ENCODE measurements at regions not wholly inside any gene's neighbourhood (a gene's known extent, or its start where the extent isn't known, plus 50 kb on each side); places are given as distances from the start of the nearest gene placed in this dataset.
"Not testable (repeated sequence)": the region's sequence is repeated elsewhere in the genome, so short reads cannot be mapped to it uniquely, and the experiment has no call there.

DNA sequence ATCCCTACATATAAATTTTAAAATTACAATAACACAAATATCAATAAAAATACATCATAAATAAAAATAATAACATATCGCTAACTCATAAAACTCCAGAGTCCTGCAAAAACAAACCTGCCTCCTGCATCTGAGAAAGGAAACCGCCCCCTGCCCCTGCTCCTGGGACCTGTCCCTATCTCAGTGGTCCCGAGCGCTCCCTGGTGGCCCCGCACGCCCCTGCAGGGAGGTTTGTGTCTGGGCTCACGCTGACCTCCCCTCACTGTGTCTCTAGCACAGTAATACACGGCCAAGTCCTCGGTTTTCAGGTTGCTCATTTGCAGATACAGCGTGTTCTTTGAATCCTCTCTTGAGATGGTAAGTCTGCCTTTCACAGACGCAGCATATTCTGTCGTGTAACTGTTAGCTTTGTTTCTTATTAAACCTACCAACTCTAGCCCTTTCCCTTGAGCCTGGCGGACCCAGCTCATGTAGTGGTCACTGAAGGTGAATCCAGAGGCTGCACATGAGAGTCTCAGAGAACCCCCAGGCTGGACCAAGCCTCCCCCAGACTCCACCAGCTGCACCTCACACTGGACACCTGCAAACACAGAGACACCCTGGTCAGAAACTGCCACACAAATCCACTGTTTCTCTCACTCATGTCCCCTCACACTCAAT is 554.1 kb downstream of the GOLGA6L6 start:
- Histone ChIP-seq H3K27ac (ENCODE audit: low read depth, low read length) (no peak overlapping the region), H3K4me3 (ENCODE audit: low read depth in 1 of 5, low read length in 5 of 5) (no peak overlapping the region), H3K9ac (ENCODE audit: low read length in 5 of 5) (no peak overlapping the region)

DNA sequence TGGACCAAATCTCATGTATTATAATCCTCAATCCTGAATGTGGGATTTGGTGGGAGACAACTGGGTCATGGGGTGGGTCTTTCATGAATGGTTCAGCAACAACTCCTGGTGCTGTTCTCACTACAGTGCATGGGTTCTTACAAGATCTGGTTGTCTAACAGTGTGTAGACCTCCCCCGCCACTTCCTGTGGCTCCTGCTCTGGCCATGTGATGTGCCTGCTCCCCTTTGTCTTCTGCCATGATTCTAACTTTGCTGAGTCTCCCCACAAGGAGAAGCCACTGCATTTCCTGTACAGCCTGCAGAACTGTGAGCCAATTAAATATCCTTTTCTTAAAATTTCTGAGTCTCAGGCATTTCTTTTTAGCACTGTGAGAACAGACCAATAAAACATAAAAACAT is 557.5 kb downstream of the GOLGA6L6 start:
- Histone ChIP-seq H3K27ac (ENCODE audit: low read depth, low read length) (no peak overlapping the region), H3K4me1 (ENCODE audit: control insufficient read depth in 5 of 5, insufficient read depth in 5 of 5, low read length in 5 of 5) (no peaks in the 10 kb centered on the region), H3K27me3 (ENCODE audit: control insufficient read depth in 5 of 5, insufficient read depth in 4 of 5, low read length in 5 of 5) (no peaks in the 10 kb centered on the region), H3K36me3 (ENCODE audit: control insufficient read depth in 5 of 5, insufficient read depth in 5 of 5, low read length in 5 of 5) (no peaks in the 10 kb centered on the region), H3K4me3 (ENCODE audit: low read depth in 1 of 5, low read length in 5 of 5) (no peak overlapping the region), H3K9ac (ENCODE audit: low read length in 5 of 5) (no peak overlapping the region), H3K9me3 (ENCODE audit: control insufficient read depth in 5 of 5, low read length in 5 of 5) (peaks cover 0 to 1% (median 0%) of the 10 kb centered on the region in 5 donors)

More for the DNA sequence above, 554.1 kb downstream of the GOLGA6L6 start:
- Histone ChIP-seq H3K4me1 (ENCODE audit: control insufficient read depth in 5 of 5, insufficient read depth in 5 of 5, low read length in 5 of 5) (no peaks in the 10 kb centered on the region), H3K36me3 (ENCODE audit: control insufficient read depth in 5 of 5, insufficient read depth in 5 of 5, low read length in 5 of 5) (no peaks in the 10 kb centered on the region), H3K9me3 (ENCODE audit: control insufficient read depth in 5 of 5, low read length in 5 of 5) (peaks cover 0 to 12% (median 0%) of the 10 kb centered on the region in 5 donors), H3K27me3 (ENCODE audit: control insufficient read depth in 5 of 5, insufficient read depth in 4 of 5, low read length in 5 of 5) (no peaks in the 10 kb centered on the region)

DNA sequence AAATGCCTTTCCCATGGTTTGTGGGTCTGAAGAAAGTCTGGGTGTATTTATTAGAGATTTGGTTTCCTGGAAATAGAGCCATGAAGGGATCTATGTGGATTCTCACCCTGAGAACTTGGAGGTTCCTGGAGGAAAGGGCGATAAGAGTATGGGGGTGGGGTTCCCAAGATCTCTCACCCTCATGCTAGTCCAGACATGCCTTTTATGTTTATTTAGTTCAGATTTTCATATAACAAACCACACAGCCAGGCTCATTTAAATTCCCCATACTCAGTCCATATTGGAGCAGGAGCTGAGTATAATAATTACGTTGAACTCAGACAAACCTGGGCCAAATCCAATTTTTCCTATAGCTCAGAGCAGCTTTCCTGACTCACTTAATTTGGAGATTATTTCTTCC is 566.6 kb downstream of the GOLGA6L6 start:
- Histone ChIP-seq H3K4me3 (ENCODE audit: low read depth in 1 of 5, low read length in 5 of 5) (no peak overlapping the region), H3K36me3 (ENCODE audit: control insufficient read depth in 5 of 5, insufficient read depth in 5 of 5, low read length in 5 of 5) (no peaks in the 10 kb centered on the region), H3K27me3 (ENCODE audit: control insufficient read depth in 5 of 5, insufficient read depth in 4 of 5, low read length in 5 of 5) (no peaks in the 10 kb centered on the region), H3K4me1 (ENCODE audit: control insufficient read depth in 5 of 5, insufficient read depth in 5 of 5, low read length in 5 of 5) (no peaks in the 10 kb centered on the region), H3K27ac (ENCODE audit: low read depth, low read length) (no peak overlapping the region), H3K9ac (ENCODE audit: low read length in 5 of 5) (no peak overlapping the region), H3K9me3 (ENCODE audit: control insufficient read depth in 5 of 5, low read length in 5 of 5) (peaks cover 0 to 3% (median 0%) of the 10 kb centered on the region in 5 donors)

DNA sequence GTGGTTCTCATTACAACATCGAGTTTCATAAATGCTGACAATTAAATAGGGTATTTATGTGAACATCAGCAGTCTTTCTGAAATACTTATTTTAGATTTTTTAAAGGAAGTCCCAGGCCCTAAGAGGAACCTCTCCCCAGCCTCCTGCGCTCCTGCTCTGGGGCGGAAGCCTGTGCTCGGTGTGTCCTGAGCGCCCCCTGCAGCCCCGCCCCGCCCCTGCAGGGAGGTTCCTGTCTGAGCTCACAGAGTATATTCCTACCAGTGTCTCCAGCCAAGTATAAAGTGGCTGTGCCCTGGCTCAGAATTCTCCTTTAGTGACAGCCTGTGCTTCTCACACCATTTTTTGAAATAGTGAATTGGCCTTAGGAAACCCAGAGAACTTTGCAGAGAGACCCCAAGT is 567.9 kb downstream of the GOLGA6L6 start:
- Histone ChIP-seq H3K36me3 (ENCODE audit: control insufficient read depth in 5 of 5, insufficient read depth in 5 of 5, low read length in 5 of 5) (no peaks in the 10 kb centered on the region), H3K9me3 (ENCODE audit: control insufficient read depth in 5 of 5, low read length in 5 of 5) (no peaks in the 10 kb centered on the region), H3K9ac (ENCODE audit: low read length in 5 of 5) (no peak overlapping the region), H3K4me1 (ENCODE audit: control insufficient read depth in 5 of 5, insufficient read depth in 5 of 5, low read length in 5 of 5) (no peaks in the 10 kb centered on the region), H3K27me3 (ENCODE audit: control insufficient read depth in 5 of 5, insufficient read depth in 4 of 5, low read length in 5 of 5) (no peaks in the 10 kb centered on the region), H3K27ac (ENCODE audit: low read depth, low read length) (no peak overlapping the region), H3K4me3 (ENCODE audit: low read depth in 1 of 5, low read length in 5 of 5) (no peak overlapping the region)

DNA sequence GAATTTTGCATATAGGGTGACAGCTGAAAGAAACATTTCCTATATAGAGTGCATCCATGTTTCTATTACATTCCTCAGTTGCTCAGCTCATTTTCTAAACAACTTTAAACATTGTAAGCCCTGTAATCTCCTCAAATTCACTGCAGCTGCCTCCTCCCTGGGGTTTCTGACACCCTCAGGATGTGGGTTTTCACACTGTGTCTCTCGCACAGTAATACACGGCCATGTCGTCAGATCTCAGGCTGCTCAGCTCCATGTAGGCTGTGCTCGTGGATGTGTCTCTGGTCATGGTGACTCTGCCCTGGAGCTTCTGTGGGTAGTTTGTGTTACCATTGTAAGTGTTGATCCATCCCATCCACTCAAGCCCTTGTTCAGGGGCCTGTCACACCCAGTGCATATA is 569.0 kb downstream of the GOLGA6L6 start:
- H3K9ac ChIP-seq (ENCODE audit: low read length in 5 of 5); H3K4me3 ChIP-seq (ENCODE audit: low read depth in 1 of 5, low read length in 5 of 5); H3K27ac ChIP-seq (ENCODE audit: low read depth, low read length); H3K27me3 ChIP-seq (ENCODE audit: control insufficient read depth in 5 of 5, insufficient read depth in 4 of 5, low read length in 5 of 5); H3K36me3 ChIP-seq (ENCODE audit: control insufficient read depth in 5 of 5, insufficient read depth in 5 of 5, low read length in 5 of 5); H3K4me1 ChIP-seq (ENCODE audit: control insufficient read depth in 5 of 5, insufficient read depth in 5 of 5, low read length in 5 of 5); H3K9me3 ChIP-seq (ENCODE audit: control insufficient read depth in 5 of 5, low read length in 5 of 5): not testable (repeated sequence)

DNA sequence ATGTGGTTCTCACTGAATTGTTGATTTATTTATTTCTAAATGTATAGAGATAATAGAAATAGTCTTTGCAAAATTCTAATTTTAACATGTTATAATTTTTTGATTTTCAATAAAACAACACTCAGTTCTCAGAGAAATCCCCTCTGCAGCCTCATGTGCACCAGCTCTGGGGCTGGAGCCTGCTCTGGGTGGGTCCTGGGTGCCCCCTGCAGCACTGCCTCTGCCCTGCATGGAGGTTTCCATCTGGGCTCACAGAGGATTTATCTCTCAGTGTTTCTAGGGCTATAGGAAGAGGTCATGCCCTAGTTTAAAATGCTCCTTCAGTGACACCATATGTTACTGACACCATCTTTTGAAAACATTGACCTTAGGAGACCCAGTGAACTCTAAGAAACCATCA is 576.0 kb downstream of the GOLGA6L6 start:
- H3K9ac ChIP-seq (ENCODE audit: low read length in 5 of 5); H3K27ac ChIP-seq (ENCODE audit: low read depth, low read length): not testable (repeated sequence)

DNA sequence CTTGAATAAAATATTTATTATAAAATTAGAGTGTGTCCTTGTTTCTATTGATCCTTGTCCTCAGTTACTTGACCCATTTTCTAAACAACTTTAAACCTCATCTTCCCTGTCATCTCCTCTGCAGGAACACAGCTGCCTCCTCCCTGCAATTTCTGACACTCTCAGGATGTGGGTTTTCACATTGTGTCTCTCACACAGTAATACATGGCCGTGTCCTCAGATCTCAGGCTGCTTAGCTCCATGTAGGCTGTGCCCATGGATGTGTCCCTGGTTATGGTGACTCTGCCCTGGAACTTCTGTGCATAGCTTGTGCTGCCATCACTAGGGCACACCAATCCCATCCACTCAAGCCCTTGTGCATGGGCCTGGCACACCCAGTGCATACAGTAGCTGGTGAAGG is 577.1 kb downstream of the GOLGA6L6 start:
- not testable (repeated sequence) for H3K27me3 ChIP-seq (ENCODE audit: control insufficient read depth in 5 of 5, insufficient read depth in 4 of 5, low read length in 5 of 5); H3K4me1 ChIP-seq (ENCODE audit: control insufficient read depth in 5 of 5, insufficient read depth in 5 of 5, low read length in 5 of 5); H3K9me3 ChIP-seq (ENCODE audit: control insufficient read depth in 5 of 5, low read length in 5 of 5); H3K36me3 ChIP-seq (ENCODE audit: control insufficient read depth in 5 of 5, insufficient read depth in 5 of 5, low read length in 5 of 5); H3K4me3 ChIP-seq (ENCODE audit: low read depth in 1 of 5, low read length in 5 of 5); H3K27ac ChIP-seq (ENCODE audit: low read depth, low read length); H3K9ac ChIP-seq (ENCODE audit: low read length in 5 of 5)

More for the DNA sequence above, 576.0 kb downstream of the GOLGA6L6 start:
- not testable (repeated sequence) for H3K4me3 ChIP-seq (ENCODE audit: low read depth in 1 of 5, low read length in 5 of 5); H3K36me3 ChIP-seq (ENCODE audit: control insufficient read depth in 5 of 5, insufficient read depth in 5 of 5, low read length in 5 of 5); H3K27me3 ChIP-seq (ENCODE audit: control insufficient read depth in 5 of 5, insufficient read depth in 4 of 5, low read length in 5 of 5); H3K4me1 ChIP-seq (ENCODE audit: control insufficient read depth in 5 of 5, insufficient read depth in 5 of 5, low read length in 5 of 5); H3K9me3 ChIP-seq (ENCODE audit: control insufficient read depth in 5 of 5, low read length in 5 of 5)

DNA sequence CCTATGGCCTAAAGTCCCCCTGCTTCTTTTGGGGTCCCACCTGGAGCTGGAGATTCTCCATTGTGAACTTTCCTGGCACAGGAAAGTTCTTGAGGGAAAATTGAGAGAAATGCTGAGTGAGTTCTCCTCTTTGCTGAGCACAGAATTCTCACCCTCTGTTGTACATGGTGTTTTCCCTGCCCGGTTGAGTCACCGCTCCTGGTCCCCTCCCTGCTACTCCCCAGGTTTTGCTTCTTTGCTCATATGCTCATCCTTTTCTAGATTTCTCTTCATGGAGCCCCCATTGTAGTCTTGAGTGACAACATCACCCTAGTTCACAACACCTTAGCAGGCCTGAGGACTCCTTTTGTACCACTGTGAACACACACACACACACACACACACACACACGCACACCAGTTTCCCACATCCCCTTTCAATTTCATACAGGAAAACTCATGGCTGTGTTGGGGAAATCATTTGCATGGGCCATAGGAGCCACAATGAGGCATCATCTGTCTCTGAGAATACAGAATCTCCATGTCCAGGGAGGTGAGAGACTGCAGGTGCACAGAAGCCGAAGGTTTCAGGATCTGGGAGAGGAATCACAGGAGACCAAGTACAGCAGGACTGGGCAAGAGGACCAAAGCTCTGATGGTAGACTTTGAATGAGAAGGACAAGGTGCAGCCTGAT is 585.3 kb downstream of the GOLGA6L6 start:
- peaks cover 0 to 9% (median 0%) of the 10 kb centered on the region in 5 donors for H3K9me3 ChIP-seq (ENCODE audit: control insufficient read depth in 5 of 5, low read length in 5 of 5)

DNA sequence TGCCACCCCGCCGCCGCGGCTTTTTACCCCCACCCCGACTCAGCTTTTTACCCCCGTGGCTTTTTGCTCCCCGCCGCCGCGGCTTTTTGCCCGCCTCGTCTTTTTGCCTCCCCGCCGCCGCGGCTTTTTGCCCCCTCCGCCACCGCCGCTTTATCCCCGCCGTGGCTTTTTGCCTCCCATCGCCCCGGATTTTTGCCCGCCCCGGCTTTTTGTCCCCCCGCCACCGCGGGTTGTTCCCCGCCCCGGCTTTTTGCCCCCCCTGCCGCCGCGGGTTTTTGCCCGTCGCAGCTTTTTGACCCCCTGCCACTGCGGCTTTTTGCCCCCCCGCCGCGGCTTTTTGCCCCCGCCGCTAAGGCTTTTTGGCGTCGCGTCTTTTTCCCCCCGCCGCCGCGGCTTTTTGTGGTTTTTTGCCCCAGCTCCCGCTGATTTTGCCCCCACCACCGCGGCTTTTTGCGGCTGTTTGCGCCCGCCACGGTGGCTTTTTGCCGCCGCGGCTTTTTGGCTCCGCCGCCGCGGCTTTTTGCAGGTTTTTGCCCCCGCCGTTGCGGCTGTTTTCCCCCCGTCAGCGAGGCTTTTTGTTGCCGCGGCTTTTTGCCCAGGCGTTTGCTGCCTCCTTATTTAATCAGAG is 597.2 kb downstream of the GOLGA6L6 start:
- Histone ChIP-seq H3K4me1 (ENCODE audit: control insufficient read depth in 5 of 5, insufficient read depth in 5 of 5, low read length in 5 of 5) (no peaks in the 10 kb centered on the region), H3K9ac (ENCODE audit: low read length in 5 of 5) (no peak overlapping the region), H3K27ac (ENCODE audit: low read depth, low read length) (no peak overlapping the region), H3K36me3 (ENCODE audit: control insufficient read depth in 5 of 5, insufficient read depth in 5 of 5, low read length in 5 of 5) (no peaks in the 10 kb centered on the region), H3K27me3 (ENCODE audit: control insufficient read depth in 5 of 5, insufficient read depth in 4 of 5, low read length in 5 of 5) (peaks cover 0 to 2% (median 0%) of the 10 kb centered on the region in 5 donors), H3K4me3 (ENCODE audit: low read depth in 1 of 5, low read length in 5 of 5) (no peak overlapping the region), H3K9me3 (ENCODE audit: control insufficient read depth in 5 of 5, low read length in 5 of 5) (no peaks in the 10 kb centered on the region)

More for the DNA sequence above, 585.3 kb downstream of the GOLGA6L6 start:
- H3K27ac ChIP-seq (ENCODE audit: low read depth, low read length) = no peak overlapping the region
- no peaks in the 10 kb centered on the region for H3K36me3 ChIP-seq (ENCODE audit: control insufficient read depth in 5 of 5, insufficient read depth in 5 of 5, low read length in 5 of 5)
- H3K9ac ChIP-seq (ENCODE audit: low read length in 5 of 5) = no peak overlapping the region
- H3K4me1 ChIP-seq (ENCODE audit: control insufficient read depth in 5 of 5, insufficient read depth in 5 of 5, low read length in 5 of 5) = no peaks in the 10 kb centered on the region
- no peak overlapping the region for H3K4me3 ChIP-seq (ENCODE audit: low read depth in 1 of 5, low read length in 5 of 5)
- no peaks in the 10 kb centered on the region for H3K27me3 ChIP-seq (ENCODE audit: control insufficient read depth in 5 of 5, insufficient read depth in 4 of 5, low read length in 5 of 5)

DNA sequence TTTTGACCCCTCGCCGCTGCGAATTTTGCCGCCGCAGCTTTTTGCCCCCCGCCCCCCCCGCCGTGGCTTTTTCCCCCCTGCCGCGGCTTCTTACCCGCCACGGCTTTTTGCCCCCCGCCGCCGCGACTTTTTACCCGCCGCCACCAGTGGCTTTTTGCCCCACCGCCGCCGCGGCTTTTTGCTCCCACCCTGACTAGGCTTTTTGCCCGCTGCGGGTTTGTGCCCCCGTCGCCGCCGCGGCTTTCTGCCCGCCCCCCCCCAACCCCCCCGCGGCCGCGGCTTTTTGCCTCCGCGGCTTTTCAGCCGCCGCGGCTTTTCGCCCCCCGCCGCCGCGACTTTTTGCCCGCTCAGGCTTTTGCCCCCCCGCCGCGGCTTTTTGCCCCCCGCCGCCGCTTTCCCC is 598.1 kb downstream of the GOLGA6L6 start:
- H3K4me1 ChIP-seq (ENCODE audit: control insufficient read depth in 5 of 5, insufficient read depth in 5 of 5, low read length in 5 of 5) = no peaks in the 10 kb centered on the region
- no peaks in the 10 kb centered on the region for H3K36me3 ChIP-seq (ENCODE audit: control insufficient read depth in 5 of 5, insufficient read depth in 5 of 5, low read length in 5 of 5)
- H3K9ac ChIP-seq (ENCODE audit: low read length in 5 of 5) = no peak overlapping the region
- no peak overlapping the region for H3K4me3 ChIP-seq (ENCODE audit: low read depth in 1 of 5, low read length in 5 of 5)
- no peak overlapping the region for H3K27ac ChIP-seq (ENCODE audit: low read depth, low read length)
- peaks cover 0 to 2% (median 0%) of the 10 kb centered on the region in 5 donors for H3K27me3 ChIP-seq (ENCODE audit: control insufficient read depth in 5 of 5, insufficient read depth in 4 of 5, low read length in 5 of 5)
- H3K9me3 ChIP-seq (ENCODE audit: control insufficient read depth in 5 of 5, low read length in 5 of 5) = no peaks in the 10 kb centered on the region
